ENCODE measurements at regions not wholly inside any gene's neighbourhood (a gene's known extent, or its start where the extent isn't known, plus 50 kb on each side); places are given as distances from the start of the nearest gene placed in this dataset.

DNA sequence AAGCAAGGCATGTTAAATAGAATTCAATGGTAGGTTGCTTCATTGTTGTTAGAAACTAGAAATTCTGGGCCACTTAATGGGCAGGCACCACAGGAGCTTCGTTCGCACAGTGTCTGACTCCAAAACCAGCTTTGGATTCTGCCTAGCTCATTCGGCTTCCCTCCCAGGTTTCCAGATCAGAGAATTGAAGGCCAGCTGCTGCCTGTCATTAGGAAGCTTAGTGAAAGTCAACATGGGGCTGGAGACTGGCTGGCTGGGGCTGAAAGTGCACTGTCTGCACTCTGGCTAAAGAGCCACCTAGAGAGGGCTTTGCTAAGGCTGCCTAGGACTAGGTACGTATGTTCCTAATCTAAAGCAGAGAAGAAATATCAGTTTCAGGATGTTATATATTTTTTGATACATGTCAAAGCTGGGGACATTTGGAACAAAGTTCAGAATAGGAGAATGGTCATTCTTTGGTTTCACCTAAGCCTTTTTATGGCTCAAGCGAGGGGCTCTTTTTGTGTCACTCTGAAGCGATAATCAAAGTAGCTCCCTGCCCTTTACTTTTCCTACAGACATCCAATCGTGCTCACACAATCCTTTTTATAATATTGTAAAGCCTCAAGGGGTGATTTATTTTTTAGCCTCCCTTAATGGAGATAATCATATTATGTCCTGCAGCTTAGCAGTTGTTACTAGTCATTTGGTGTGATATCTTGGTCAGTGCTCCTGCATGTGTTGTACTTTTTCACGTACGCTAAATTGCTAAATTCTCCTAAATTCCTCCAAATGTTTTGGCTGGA is 238.5 kb upstream of the NAV3 start:
- DNase-seq, result no peak
- H3K4me1 Mint-ChIP-seq (ENCODE audit: low read depth), result no peaks in the 10 kb centered on the region
- no peaks in the 10 kb centered on the region for H3K27me3 Mint-ChIP-seq (ENCODE audit: low read depth)
- peaks cover 2% of the 10 kb centered on the region for H3K9me3 Mint-ChIP-seq
- H3K36me3 Mint-ChIP-seq (ENCODE audit: insufficient read depth), result no peaks in the 10 kb centered on the region
- no peak for ATAC-seq
- H3K4me3 Mint-ChIP-seq, result no peak overlapping the region

DNA sequence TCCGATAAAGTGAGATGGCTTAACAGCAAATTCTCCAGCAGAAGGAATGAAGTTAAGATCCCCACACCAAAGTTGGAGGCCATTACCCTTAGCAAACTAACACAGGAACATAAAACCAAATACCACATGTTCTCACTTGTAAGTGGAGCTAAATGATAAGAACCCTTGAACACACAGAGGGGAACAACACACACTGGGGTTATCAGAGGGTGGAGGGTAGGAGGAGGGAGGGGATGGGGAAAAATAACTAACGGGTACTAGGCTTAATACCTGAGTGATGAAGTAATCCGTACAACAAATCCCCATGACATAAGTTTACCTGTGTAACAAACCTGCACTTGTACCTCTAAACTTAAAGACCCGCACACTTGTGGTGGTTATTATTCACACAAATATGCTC is 240.4 kb upstream of the NAV3 start:
- H3K4me3 Mint-ChIP-seq, result no peak overlapping the region
- no peaks in the 10 kb centered on the region for H3K36me3 Mint-ChIP-seq (ENCODE audit: insufficient read depth)

DNA sequence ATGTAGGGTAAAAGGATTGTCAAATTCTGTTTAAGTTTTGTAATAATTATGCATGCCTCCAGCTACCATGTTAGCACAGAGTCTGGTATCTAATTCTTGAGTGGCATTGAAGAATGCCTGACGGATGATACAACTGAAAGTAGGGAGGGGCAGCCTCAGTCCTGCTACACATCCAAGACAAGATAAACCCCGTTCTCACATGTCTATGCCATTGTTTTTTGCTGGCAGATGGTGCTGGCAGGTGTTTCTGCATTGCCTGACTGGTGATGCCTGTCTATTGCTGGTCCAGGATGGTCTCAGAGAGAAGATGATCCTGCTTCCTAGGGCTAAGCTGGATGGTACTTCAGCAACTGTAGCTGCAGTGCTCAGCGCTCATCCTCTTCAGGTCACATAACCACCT is 245.8 kb upstream of the NAV3 start:
- Mint-ChIP-seq H3K9me3 (peaks cover 6% of the 10 kb centered on the region), H3K27me3 (ENCODE audit: low read depth) (no peaks in the 10 kb centered on the region), H3K4me3 (no peak overlapping the region), H3K36me3 (ENCODE audit: insufficient read depth) (no peaks in the 10 kb centered on the region), H3K4me1 (ENCODE audit: low read depth) (no peaks in the 10 kb centered on the region)
- DNase-seq, result no peak
- ATAC-seq, result no peak

More for the DNA sequence above, 240.4 kb upstream of the NAV3 start:
- Mint-ChIP-seq H3K27me3 (ENCODE audit: low read depth) (no peaks in the 10 kb centered on the region), H3K9me3 (no peaks in the 10 kb centered on the region), H3K4me1 (ENCODE audit: low read depth) (no peaks in the 10 kb centered on the region)
- no peak for ATAC-seq
- DNase-seq, result no peak

DNA sequence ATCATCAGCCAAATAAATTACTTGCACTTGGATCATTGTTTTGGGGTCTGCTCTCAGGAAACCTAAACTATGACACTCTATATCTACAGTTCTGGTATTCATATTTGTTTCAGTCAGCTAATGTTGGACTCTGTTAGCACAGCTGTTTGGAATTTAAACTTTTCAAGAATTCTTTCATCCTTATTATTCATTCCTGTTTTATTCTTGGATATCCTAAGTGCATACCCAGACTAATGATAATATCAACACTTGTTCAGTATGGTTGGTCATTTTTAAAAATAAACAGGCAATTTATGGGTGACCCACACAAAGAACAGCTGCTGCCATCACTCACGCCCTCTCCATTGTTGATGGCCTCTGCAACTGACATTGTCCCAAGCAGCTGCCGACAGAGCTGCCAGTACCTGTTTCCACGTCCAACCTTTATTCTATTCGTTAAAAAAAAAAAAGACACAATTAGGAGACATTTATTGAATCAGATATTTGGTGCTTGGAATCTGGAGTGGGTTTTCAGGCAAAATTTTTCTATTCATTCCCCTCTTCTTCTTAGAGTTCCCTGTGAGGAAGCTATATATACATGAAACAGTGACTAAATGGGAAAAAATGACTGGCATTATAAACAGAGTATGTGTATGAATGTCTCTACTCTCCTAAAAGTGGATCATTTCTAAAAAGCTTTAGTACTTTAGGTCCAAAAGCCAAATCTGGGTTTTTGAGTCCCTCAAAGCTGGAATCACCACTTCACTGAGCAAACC is 252.1 kb upstream of the NAV3 start:
- peaks cover 1% of the 10 kb centered on the region for H3K9me3 Mint-ChIP-seq
- H3K36me3 Mint-ChIP-seq (ENCODE audit: insufficient read depth), result no peaks in the 10 kb centered on the region
- no peaks in the 10 kb centered on the region for H3K4me1 Mint-ChIP-seq (ENCODE audit: low read depth)
- no peaks in the 10 kb centered on the region for H3K27me3 Mint-ChIP-seq (ENCODE audit: low read depth)
- ATAC-seq, result no peak
- H3K4me3 Mint-ChIP-seq, result no peak overlapping the region
- no peak for DNase-seq

DNA sequence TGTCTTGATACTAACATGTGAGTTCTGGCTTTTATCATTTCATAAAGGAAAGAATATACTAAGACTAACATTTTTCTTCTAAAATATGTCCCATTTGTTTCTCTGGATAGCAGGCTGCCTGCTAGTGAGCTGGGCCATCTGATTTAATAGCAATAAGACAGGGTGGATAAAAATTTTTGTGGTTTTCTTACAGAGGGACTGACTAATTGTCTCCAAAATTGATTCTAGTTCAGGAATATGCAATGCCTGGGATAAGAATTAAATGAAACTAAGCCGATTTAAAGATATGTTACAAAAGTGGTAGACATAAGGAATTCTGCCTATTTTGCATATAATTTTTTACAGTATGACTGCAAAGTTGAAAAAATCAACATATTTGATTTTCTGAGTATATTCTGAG is 252.9 kb upstream of the NAV3 start:
- DNase-seq (no peak), ATAC-seq (no peak)
- Mint-ChIP-seq H3K4me1 (ENCODE audit: low read depth) (no peaks in the 10 kb centered on the region), H3K36me3 (ENCODE audit: insufficient read depth) (no peaks in the 10 kb centered on the region), H3K27me3 (ENCODE audit: low read depth) (no peaks in the 10 kb centered on the region), H3K4me3 (no peak overlapping the region), H3K9me3 (peaks cover 3% of the 10 kb centered on the region)

DNA sequence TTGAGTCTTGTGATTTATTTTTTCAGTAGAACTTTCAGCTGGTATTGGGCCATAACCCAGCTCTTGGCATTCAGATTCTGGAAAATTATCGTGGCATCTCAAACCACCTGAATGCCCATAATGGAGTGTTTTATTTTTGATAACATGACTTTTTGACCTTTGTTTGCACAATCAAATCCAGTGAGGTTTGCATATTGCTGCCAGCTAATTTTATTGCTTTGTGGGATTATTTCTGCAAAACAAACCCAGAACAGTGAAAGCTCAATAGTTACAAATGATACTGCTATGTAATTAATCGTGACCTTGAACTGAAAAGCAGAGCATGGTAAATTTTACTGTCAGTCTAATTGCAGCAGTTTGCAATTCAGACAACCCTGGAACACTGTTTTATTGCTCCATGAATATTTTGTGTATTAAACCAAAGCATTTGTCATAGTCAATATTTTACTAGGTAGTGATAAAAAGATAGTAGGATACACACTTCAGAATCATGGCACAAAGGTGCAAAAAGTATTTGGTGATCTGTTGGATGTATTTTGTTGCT is 255.2 kb upstream of the NAV3 start:
- H3K36me3 Mint-ChIP-seq (ENCODE audit: insufficient read depth), result no peaks in the 10 kb centered on the region
- no peak overlapping the region for H3K4me3 Mint-ChIP-seq
- H3K9me3 Mint-ChIP-seq, result peaks cover 4% of the 10 kb centered on the region

DNA sequence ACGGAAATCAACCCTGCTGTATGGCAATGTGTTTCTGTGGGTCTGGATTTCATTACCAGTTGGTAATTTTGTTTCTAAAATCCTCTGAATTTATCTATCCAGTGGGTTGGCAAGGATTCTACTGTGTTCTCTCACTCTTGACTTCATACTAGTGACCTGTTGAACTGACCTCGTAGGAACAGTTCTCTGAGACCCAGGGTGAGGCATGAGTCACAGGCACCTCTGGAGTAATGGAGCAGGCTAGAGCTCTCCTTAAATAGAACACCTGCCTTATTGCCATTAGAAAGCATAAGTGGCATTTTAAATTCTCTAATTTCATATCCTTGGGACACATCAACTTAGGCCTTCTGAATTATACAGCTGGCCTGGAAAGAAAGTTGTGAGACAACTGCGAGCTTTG is 258.3 kb upstream of the NAV3 start:
- Mint-ChIP-seq H3K9me3 (peaks cover 4% of the 10 kb centered on the region), H3K36me3 (ENCODE audit: insufficient read depth) (no peaks in the 10 kb centered on the region), H3K4me3 (no peak overlapping the region), H3K4me1 (ENCODE audit: low read depth) (no peaks in the 10 kb centered on the region), H3K27me3 (ENCODE audit: low read depth) (no peaks in the 10 kb centered on the region)
- DNase-seq (no peak), ATAC-seq (no peak)

More for the DNA sequence above, 255.2 kb upstream of the NAV3 start:
- ATAC-seq (no peak), DNase-seq (no peak)
- H3K27me3 Mint-ChIP-seq (ENCODE audit: low read depth), result no peaks in the 10 kb centered on the region
- H3K4me1 Mint-ChIP-seq (ENCODE audit: low read depth), result no peaks in the 10 kb centered on the region

DNA sequence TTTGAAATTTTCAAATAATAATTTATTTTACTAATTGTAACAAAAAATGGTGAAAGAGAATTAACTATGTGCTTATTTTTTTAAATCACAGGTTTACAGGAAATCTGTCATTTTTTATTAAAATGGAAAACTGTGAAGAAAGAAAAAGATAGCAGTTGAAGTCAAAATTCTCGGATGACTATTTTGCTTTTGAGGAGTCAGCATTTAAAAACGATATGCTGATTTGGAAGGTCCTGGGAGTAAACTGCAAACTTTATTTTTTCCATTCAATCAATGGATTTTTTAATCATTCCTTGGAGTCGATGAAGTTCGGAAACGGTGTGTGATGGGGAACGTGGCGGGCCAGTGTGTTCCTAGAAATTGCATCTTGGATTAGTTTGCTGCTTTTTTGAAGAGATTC is 258.9 kb upstream of the NAV3 start:
- Mint-ChIP-seq H3K9me3 (peaks cover 4% of the 10 kb centered on the region), H3K4me1 (ENCODE audit: low read depth) (no peaks in the 10 kb centered on the region), H3K4me3 (no peak overlapping the region), H3K36me3 (ENCODE audit: insufficient read depth) (no peaks in the 10 kb centered on the region), H3K27me3 (ENCODE audit: low read depth) (no peaks in the 10 kb centered on the region)
- DNase-seq (no peak), ATAC-seq (no peak)

DNA sequence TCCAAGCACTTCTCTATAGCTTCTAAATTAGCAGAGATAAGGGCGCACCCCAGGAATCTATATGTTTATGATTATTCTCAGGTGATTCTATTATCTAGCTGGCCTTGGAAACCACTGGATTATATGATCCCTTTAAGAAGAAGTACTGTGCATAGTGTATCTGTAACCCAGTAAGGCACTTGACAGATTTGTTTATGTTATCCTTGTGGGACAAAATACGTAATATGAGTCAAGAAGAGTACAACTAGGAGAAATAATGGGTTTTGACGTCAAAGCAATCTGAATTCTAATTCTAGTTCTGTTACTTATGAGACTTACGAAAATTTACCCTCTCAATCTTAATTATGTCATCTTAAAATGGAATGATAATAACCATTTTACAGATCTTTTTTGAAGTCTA is 259.6 kb upstream of the NAV3 start:
- Mint-ChIP-seq H3K4me1 (ENCODE audit: low read depth) (no peaks in the 10 kb centered on the region), H3K27me3 (ENCODE audit: low read depth) (no peaks in the 10 kb centered on the region), H3K9me3 (peaks cover 4% of the 10 kb centered on the region), H3K4me3 (no peak overlapping the region), H3K36me3 (ENCODE audit: insufficient read depth) (no peaks in the 10 kb centered on the region)
- ATAC-seq, result no peak
- DNase-seq, result no peak

DNA sequence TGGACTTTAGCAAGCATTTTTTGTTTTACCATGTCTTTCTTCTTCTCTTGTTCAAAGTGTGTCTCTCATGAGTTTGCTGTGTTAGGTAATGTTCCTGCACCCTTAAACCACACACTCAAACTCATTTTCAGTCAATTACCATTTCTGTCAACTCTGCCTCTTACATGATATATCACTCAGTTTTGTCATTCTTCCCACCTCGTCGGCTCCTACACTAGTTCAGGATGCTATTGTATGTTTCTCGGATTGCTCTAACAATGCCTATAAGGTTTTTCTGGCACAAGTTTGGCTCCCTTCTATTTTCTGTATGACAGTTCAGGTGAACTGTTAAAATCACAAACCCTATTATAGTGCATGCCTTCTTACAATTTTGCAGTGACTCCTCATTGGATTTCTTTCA is 260.8 kb upstream of the NAV3 start:
- DNase-seq, result no peak
- no peak for ATAC-seq
- Mint-ChIP-seq H3K4me3 (no peak overlapping the region), H3K9me3 (peaks cover 4% of the 10 kb centered on the region), H3K36me3 (ENCODE audit: insufficient read depth) (no peaks in the 10 kb centered on the region), H3K4me1 (ENCODE audit: low read depth) (no peaks in the 10 kb centered on the region), H3K27me3 (ENCODE audit: low read depth) (no peaks in the 10 kb centered on the region)

DNA sequence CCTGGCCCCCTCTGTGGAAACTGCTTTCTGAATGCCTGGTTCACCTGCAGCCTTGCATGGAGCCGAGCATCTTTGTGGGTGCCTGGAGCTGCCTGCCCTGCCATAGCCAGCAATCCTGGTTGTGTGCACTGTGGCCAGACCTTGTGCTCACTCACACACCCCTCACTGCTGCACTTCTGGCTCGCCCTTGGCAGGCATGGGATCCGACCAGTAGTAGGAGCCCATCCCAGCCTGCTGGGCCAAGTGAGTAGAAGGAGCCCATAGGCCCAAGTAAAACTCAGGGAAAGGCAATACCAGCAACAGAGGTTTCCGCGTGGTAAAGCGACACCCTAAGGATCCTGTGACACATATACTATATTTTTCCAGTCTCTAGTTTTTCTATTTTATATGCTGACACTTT is 270.0 kb upstream of the NAV3 start:
- Mint-ChIP-seq H3K36me3 (ENCODE audit: insufficient read depth) (no peaks in the 10 kb centered on the region), H3K27me3 (ENCODE audit: low read depth) (no peaks in the 10 kb centered on the region), H3K4me1 (ENCODE audit: low read depth) (no peaks in the 10 kb centered on the region), H3K9me3 (peaks cover 2% of the 10 kb centered on the region), H3K4me3 (no peak overlapping the region)
- DNase-seq (no peak), ATAC-seq (no peak)

DNA sequence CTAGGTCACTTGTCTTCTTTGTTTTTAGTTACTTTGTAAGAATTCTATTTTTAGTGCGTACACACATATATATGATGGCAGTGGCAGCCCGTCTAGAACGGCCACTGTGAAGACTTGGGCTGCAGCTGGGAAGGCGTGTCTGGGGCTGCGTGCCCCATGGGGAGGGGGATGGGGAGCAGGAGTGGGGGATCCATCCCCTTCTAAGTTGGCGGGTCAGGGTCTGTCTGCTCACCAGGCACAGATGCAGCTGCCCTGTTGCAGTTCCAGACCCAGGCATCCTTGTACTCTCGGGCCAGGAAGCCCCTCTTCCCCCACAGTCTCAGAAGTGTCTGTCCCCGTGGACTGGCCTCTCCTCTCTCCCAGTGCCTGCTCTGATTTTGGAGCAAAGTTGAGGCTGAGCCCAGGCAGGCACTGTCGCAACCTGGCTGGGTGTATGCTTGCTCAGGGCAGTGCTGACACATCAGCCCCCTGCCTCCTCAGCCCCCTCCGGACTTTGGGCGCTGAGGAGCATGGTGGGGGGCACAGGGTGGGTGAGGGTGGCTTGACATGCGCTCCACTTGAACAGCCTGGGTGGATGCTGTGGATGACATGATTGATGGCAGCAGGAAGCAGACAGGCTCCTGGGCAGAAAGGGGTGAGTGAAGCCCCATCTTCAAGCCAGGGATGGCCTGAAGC is 271.2 kb upstream of the NAV3 start:
- no peaks in the 10 kb centered on the region for H3K27me3 Mint-ChIP-seq (ENCODE audit: low read depth)
- H3K4me3 Mint-ChIP-seq, result no peak overlapping the region
- no peaks in the 10 kb centered on the region for H3K4me1 Mint-ChIP-seq (ENCODE audit: low read depth)
- no peak for ATAC-seq
- peaks cover 2% of the 10 kb centered on the region for H3K9me3 Mint-ChIP-seq
- no peak for DNase-seq
- no peaks in the 10 kb centered on the region for H3K36me3 Mint-ChIP-seq (ENCODE audit: insufficient read depth)

DNA sequence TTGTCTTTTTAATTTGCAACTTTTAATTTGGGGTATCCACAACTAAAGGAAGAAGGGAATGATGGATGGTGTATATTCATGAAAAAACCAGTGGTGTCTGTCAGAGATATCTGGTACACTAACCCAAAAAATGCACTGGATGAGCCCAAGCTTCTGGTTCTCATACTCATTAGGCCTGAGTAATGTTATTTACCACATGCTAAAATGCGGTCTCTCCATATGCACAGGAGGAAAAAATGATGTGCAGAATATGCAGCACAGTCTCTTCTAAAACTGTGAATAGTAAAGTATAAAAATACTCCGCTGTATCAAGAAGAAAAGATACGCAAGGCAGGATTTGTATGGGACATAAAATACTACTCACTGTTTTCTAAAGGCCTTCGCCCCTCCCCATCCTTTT is 275.6 kb upstream of the NAV3 start:
- Mint-ChIP-seq H3K36me3 (ENCODE audit: insufficient read depth) (no peaks in the 10 kb centered on the region), H3K4me1 (ENCODE audit: low read depth) (no peaks in the 10 kb centered on the region)
- no peak for ATAC-seq

DNA sequence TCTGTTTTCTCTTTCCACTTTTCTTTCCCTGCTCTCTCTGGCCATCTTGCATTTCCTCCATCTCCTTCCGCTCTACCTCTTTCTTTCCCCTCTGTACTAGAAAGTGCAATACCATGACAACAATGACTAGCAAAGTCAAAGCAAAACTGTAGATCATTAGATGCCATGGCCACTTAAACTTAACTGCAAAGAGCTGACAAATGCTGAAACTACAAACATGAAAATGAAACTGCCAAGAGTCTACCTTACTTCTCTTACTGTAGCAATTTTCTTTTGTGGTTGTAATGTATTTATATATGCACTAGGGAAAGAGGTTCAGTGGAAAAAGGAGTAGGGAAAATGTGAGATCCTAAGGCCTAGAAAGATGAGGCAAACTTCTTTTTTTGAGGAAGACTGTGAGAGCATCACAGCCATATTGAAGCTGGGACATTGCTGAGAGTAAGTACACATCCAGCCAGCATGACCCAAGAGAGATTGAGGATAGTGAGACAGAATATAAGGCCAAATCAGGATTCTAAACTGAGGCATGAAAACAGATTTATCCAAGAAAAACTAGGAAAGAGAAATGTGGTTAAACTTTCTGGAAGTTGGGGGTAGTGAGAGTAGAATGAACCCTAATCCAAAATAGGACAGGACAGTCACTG is 276.6 kb upstream of the NAV3 start:
- DNase-seq, result no peak
- H3K4me1 Mint-ChIP-seq (ENCODE audit: low read depth), result no peaks in the 10 kb centered on the region
- peaks cover 2% of the 10 kb centered on the region for H3K9me3 Mint-ChIP-seq
- no peak overlapping the region for H3K4me3 Mint-ChIP-seq
- no peaks in the 10 kb centered on the region for H3K36me3 Mint-ChIP-seq (ENCODE audit: insufficient read depth)
- ATAC-seq, result no peak
- no peaks in the 10 kb centered on the region for H3K27me3 Mint-ChIP-seq (ENCODE audit: low read depth)

More for the DNA sequence above, 275.6 kb upstream of the NAV3 start:
- Mint-ChIP-seq H3K27me3 (ENCODE audit: low read depth) (no peaks in the 10 kb centered on the region), H3K9me3 (peaks cover 2% of the 10 kb centered on the region), H3K4me3 (no peak overlapping the region)
- DNase-seq, result no peak
